Spinal cord (tissue), 9 donors: ENCODE measurements at regions not wholly inside any gene's neighbourhood (a gene's known extent, or its start where the extent isn't known, plus 50 kb on each side); places are given as distances from the start of the nearest gene placed in this dataset.

Experiments used
- DNase-seq, 6 donors: peaks; one replicate each; pipeline versions ENCODE4 v3.0.0 to v3.0.0-alpha.2; 2013 to 2015; ENCODE audit warnings: low spot score in 6 of 6, low read depth in 4 of 6
- H3K27ac ChIP-seq: one replicate; pipeline ENCODE4 v1.5.1; 2013; ENCODE audit warnings: low read depth, low read length, control low read depth
- H3K27me3 ChIP-seq: one replicate; pipeline ENCODE4 v1.6.1; 2013; ENCODE audit warnings: low read length; ENCODE audit not compliant: control insufficient read depth, insufficient read depth
- H3K36me3 ChIP-seq: one replicate; pipeline ENCODE4 v1.6.1; 2013; ENCODE audit warnings: low read length; ENCODE audit not compliant: control insufficient read depth, insufficient read depth
- H3K4me1 ChIP-seq: one replicate; pipeline ENCODE4 v1.6.1; 2013; ENCODE audit warnings: low read length; ENCODE audit not compliant: control insufficient read depth, insufficient read depth
- H3K4me3 ChIP-seq: one replicate; pipeline ENCODE4 v1.5.1; 2013; ENCODE audit warnings: low read depth, low read length, control low read depth
- H3K9me3 ChIP-seq: one replicate; pipeline ENCODE4 v1.6.1; 2013; ENCODE audit warnings: low read length; ENCODE audit not compliant: control insufficient read depth, insufficient read depth
- WGBS: methylation state at CpG from one replicate; pipeline ENCODE4 v1.1.5; 2013; ENCODE audit warnings: missing lambda C conversion rate; ENCODE audit not compliant: insufficient coverage; 5-methylcytosine and 5-hydroxymethylcytosine counted together
- donor health status: healthy.

GRCh38 chr21:38721958-38722357, 83.8 kb upstream of the ETS2 start:
- peaks cover 8% of the 10 kb centered on the region for H3K9me3 ChIP-seq
- no peak for DNase-seq
- no peaks in the 10 kb centered on the region for H3K27me3 ChIP-seq
- H3K27ac ChIP-seq = no peak overlapping the region
- no peaks in the 10 kb centered on the region for H3K4me1 ChIP-seq
- H3K36me3 ChIP-seq = no peaks in the 10 kb centered on the region
- WGBS = 94% methylated on average over 3 of the region's 6 CpGs
- no peak overlapping the region for H3K4me3 ChIP-seq

- no peak for DNase-seq
- Histone ChIP-seq H3K9me3 (peaks cover 8% of the 10 kb centered on the region), H3K36me3 (no peaks in the 10 kb centered on the region), H3K27ac (no peak overlapping the region), H3K4me1 (no peaks in the 10 kb centered on the region), H3K4me3 (no peak overlapping the region), H3K27me3 (no peaks in the 10 kb centered on the region)
- 100% methylated on average over 2 of the region's 5 CpGs for WGBS
Measured at GRCh38 chr21:38725196-38726157, 80.3 kb upstream of the ETS2 start.

- H3K36me3 ChIP-seq = no peaks in the 10 kb centered on the region
- WGBS = no CpG with 5 or more reads among the region's 1 CpG
- no peak overlapping the region for H3K27ac ChIP-seq
- no peaks in the 10 kb centered on the region for H3K27me3 ChIP-seq
- H3K4me3 ChIP-seq = no peak overlapping the region
- H3K9me3 ChIP-seq = peaks cover 8% of the 10 kb centered on the region
- no peak for DNase-seq
- no peaks in the 10 kb centered on the region for H3K4me1 ChIP-seq
Measured at GRCh38 chr21:38726482-38726881, 79.2 kb upstream of the ETS2 start.

GRCh38 chr21:38729291-38729690, 76.4 kb upstream of the ETS2 start:
- no peak overlapping the region for H3K4me3 ChIP-seq
- WGBS = no CpG with 5 or more reads among the region's 1 CpG
- no peak overlapping the region for H3K27ac ChIP-seq
- H3K27me3 ChIP-seq = peaks cover 3% of the 10 kb centered on the region
- no peak for DNase-seq
- no peaks in the 10 kb centered on the region for H3K36me3 ChIP-seq
- peaks cover 8% of the 10 kb centered on the region for H3K9me3 ChIP-seq
- peaks cover 5% of the 10 kb centered on the region for H3K4me1 ChIP-seq

GRCh38 chr21:38729754-38730379, 75.9 kb upstream of the ETS2 start:
- no peaks in the 10 kb centered on the region for H3K36me3 ChIP-seq
- H3K9me3 ChIP-seq = peaks cover 8% of the 10 kb centered on the region
- peaks cover 7% of the 10 kb centered on the region for H3K4me1 ChIP-seq
- DNase-seq = peak in 1 of 6 donors; percentile 3
- H3K27ac ChIP-seq = no peak overlapping the region
- 66% methylated on average over 6 of the region's 8 CpGs for WGBS
- H3K27me3 ChIP-seq = peaks cover 4% of the 10 kb centered on the region
- no peak overlapping the region for H3K4me3 ChIP-seq

- Histone ChIP-seq H3K4me1 (peaks cover 7% of the 10 kb centered on the region), H3K9me3 (no peaks in the 10 kb centered on the region), H3K27me3 (peaks cover 4% of the 10 kb centered on the region), H3K36me3 (no peaks in the 10 kb centered on the region), H3K27ac (peak overlapping the region; percentile 64), H3K4me3 (peak overlapping the region; percentile 49)
- 0% methylated on average over 28 of the region's 30 CpGs for WGBS
- DNase-seq = peak; percentile 65 to 93 (median 72)
Measured at GRCh38 chr21:38733972-38734546, 71.7 kb upstream of the ETS2 start.

GRCh38 chr21:38734646-38735365, 70.9 kb upstream of the ETS2 start:
- Histone ChIP-seq H3K4me3 (peak overlapping the region; percentile 49), H3K4me1 (peaks cover 7% of the 10 kb centered on the region), H3K9me3 (no peaks in the 10 kb centered on the region), H3K36me3 (no peaks in the 10 kb centered on the region), H3K27ac (peak overlapping the region; percentile 64), H3K27me3 (peaks cover 4% of the 10 kb centered on the region)
- DNase-seq = no peak
- WGBS = no CpG with 5 or more reads among the region's 8 CpGs

GRCh38 chr21:38735626-38736206, 70.0 kb upstream of the ETS2 start:
- Histone ChIP-seq H3K36me3 (no peaks in the 10 kb centered on the region), H3K27me3 (peaks cover 4% of the 10 kb centered on the region), H3K4me3 (no peak overlapping the region), H3K4me1 (peaks cover 7% of the 10 kb centered on the region), H3K9me3 (no peaks in the 10 kb centered on the region), H3K27ac (no peak overlapping the region)
- no CpG with 5 or more reads among the region's 3 CpGs for WGBS
- no peak for DNase-seq

GRCh38 chr21:38740090-38740489, 65.6 kb upstream of the ETS2 start:
- H3K27me3 ChIP-seq = no peaks in the 10 kb centered on the region
- WGBS = 57% methylated on average over 1 of the region's 3 CpGs
- DNase-seq = no peak
- no peak overlapping the region for H3K4me3 ChIP-seq
- H3K4me1 ChIP-seq = peaks cover 7% of the 10 kb centered on the region
- no peak overlapping the region for H3K27ac ChIP-seq
- H3K9me3 ChIP-seq = no peaks in the 10 kb centered on the region
- H3K36me3 ChIP-seq = no peaks in the 10 kb centered on the region
